ENCODE measurements at regions not wholly inside any gene's neighbourhood (a gene's known extent, or its start where the extent isn't known, plus 50 kb on each side); places are given as distances from the start of the nearest gene placed in this dataset.
"Not testable (repeated sequence)": the region's sequence is repeated elsewhere in the genome, so short reads cannot be mapped to it uniquely, and the experiment has no call there.

- no peak for DNase-seq (ENCODE audit: low read depth in 3 of 3)
Observed at GRCh38 chr6:167735084-167735950, 91.4 kb upstream of the AFDN start.

- DNase-seq (ENCODE audit: low read depth in 3 of 3) = no peak
Observed at GRCh38 chr6:167735951-167736288, 90.8 kb upstream of the AFDN start.

GRCh38 chr6:167736486-167737204 lies 90.1 kb upstream of the AFDN start:
- no peak for DNase-seq (ENCODE audit: low read depth in 3 of 3)

GRCh38 chr6:167737205-167737830 lies 89.4 kb upstream of the AFDN start:
- DNase-seq (ENCODE audit: low read depth in 3 of 3) = no peak

- DNase-seq (ENCODE audit: low read depth in 3 of 3) = no peak
Observed at GRCh38 chr6:167738386-167738785, 88.3 kb upstream of the AFDN start.

GRCh38 chr6:167739721-167740475 lies 86.8 kb upstream of the AFDN start:
- no peak for DNase-seq (ENCODE audit: low read depth in 3 of 3)

- no peak for DNase-seq (ENCODE audit: low read depth in 3 of 3)
Observed at GRCh38 chr6:167742719-167743303, 83.9 kb upstream of the AFDN start.

GRCh38 chr6:167744681-167745669 lies 81.7 kb upstream of the AFDN start:
- DNase-seq (ENCODE audit: low read depth in 3 of 3) = no peak

- no peak for DNase-seq (ENCODE audit: low read depth in 3 of 3)
Observed at GRCh38 chr6:167745670-167746389, 80.9 kb upstream of the AFDN start.

- no peak for DNase-seq (ENCODE audit: low read depth in 3 of 3)
Observed at GRCh38 chr6:167746390-167746907, 80.3 kb upstream of the AFDN start.

GRCh38 chr6:167746975-167747374 lies 79.7 kb upstream of the AFDN start:
- no peak for DNase-seq (ENCODE audit: low read depth in 3 of 3)

GRCh38 chr6:167747645-167748044 lies 79.1 kb upstream of the AFDN start:
- no peak for DNase-seq (ENCODE audit: low read depth in 3 of 3)

- no peak for DNase-seq (ENCODE audit: low read depth in 3 of 3)
Observed at GRCh38 chr6:167748046-167748445, 78.7 kb upstream of the AFDN start.

- DNase-seq (ENCODE audit: low read depth in 3 of 3) = no peak
Observed at GRCh38 chr6:167748458-167749379, 78.0 kb upstream of the AFDN start.

GRCh38 chr6:167750956-167751358 lies 75.8 kb upstream of the AFDN start:
- no peak for DNase-seq (ENCODE audit: low read depth in 3 of 3)

GRCh38 chr6:167751579-167752115 lies 75.1 kb upstream of the AFDN start:
- DNase-seq (ENCODE audit: low read depth in 3 of 3) = no peak

GRCh38 chr6:167753281-167753680 lies 73.4 kb upstream of the AFDN start:
- not testable (repeated sequence) for DNase-seq (ENCODE audit: low read depth in 3 of 3)

GRCh38 chr6:167754691-167755090 lies 72.0 kb upstream of the AFDN start:
- no peak for DNase-seq (ENCODE audit: low read depth in 3 of 3)
